OCI-LY3 (cell line): ENCODE measurements at regions not wholly inside any gene's neighbourhood (a gene's known extent, or its start where the extent isn't known, plus 50 kb on each side); places are given as distances from the start of the nearest gene placed in this dataset.

Experiments used
- EZH2phosphoT487 ChIP-seq: fragments of 200-600 bp; shearing (Covaris generic); IDR thresholded peaks from 2 replicates; pipeline ENCODE4 v1.6.1; 2018; ENCODE audit warnings: antibody characterized with exemption, mixed run types, low read depth
- TF ChIP-seq, protein P1 (sequence below): fragments of 200-600, 300-600 bp; sonication (generic); IDR thresholded peaks from 2 replicates; pipeline ENCODE4 v1.5.1; 2014; ENCODE audit warnings: antibody characterized with exemption, low read length, low read depth

DNA sequence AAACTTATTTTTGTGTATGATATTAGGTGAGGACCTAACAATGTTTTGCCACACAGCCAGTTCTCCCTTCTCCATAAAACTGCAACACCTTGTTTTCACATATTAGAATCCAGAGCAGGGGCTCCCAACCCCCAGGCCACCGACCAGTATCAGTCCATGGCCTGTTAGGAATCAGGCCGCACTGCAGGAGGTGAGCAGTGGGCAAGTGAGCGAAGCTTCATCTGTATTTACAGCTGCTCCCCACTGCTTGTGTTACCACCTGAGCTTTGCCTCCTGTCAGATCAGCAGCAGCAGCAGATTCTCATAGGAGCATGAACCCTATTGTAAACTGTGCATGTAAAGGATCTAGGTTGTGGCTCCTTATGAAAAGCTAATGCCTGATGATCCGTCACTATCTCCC, 185.9 kb upstream of the NSMCE3 start:
- TF ChIP-seq, protein P1, sequence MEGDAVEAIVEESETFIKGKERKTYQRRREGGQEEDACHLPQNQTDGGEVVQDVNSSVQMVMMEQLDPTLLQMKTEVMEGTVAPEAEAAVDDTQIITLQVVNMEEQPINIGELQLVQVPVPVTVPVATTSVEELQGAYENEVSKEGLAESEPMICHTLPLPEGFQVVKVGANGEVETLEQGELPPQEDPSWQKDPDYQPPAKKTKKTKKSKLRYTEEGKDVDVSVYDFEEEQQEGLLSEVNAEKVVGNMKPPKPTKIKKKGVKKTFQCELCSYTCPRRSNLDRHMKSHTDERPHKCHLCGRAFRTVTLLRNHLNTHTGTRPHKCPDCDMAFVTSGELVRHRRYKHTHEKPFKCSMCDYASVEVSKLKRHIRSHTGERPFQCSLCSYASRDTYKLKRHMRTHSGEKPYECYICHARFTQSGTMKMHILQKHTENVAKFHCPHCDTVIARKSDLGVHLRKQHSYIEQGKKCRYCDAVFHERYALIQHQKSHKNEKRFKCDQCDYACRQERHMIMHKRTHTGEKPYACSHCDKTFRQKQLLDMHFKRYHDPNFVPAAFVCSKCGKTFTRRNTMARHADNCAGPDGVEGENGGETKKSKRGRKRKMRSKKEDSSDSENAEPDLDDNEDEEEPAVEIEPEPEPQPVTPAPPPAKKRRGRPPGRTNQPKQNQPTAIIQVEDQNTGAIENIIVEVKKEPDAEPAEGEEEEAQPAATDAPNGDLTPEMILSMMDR, result no peak
- no peak for TF ChIP-seq EZH2phosphoT487
